HCT116 (cell line): ENCODE measurements at regions not wholly inside any gene's neighbourhood (a gene's known extent, or its start where the extent isn't known, plus 50 kb on each side); places are given as distances from the start of the nearest gene placed in this dataset.
"Not testable (repeated sequence)": the region's sequence is repeated elsewhere in the genome, so short reads cannot be mapped to it uniquely, and the experiment has no call there.

Experiments
- ATAC-seq: fragments of 200-7000 bp; cut with Tn5 transposase; 2 replicates; pipeline ENCODE4 v1.9.1; 2020; ENCODE audit warnings: mild to moderate bottlenecking, moderate library complexity
- BruUV-seq: library from RNA; stranded (reverse); fragments of 400-500 nt; replicated peaks from 2 replicates; lab custom pipeline; 2021; lab: Mats Ljungman, UMichigan
- CTCF ChIA-PET: fragments of 300-600 bp; sonication (Branson Sonifier 250); formaldehyde crosslinking; loops from one replicate; lab custom pipeline; 2021; ENCODE audit warnings: antibody characterized with exemption; lab: Charles Lee
- POLR2A ChIA-PET: fragments of 300-600, 350-600 bp; sonication (Branson Sonifier 250); formaldehyde crosslinking; loops from one replicate; lab custom pipeline; 2021; ENCODE audit warnings: antibody characterized with exemption; lab: Charles Lee
- RAD21 ChIA-PET, 2 experiments: fragments of 300-600 bp; sonication (Branson Sonifier 250); formaldehyde crosslinking; loops; one replicate each; lab custom pipeline; 2023; ENCODE audit warnings: low total read pairs in 2 of 2; ENCODE audit not compliant: uncharacterized antibody in 2 of 2, unreplicated experiment in 2 of 2, low non-redundant PET in 1 of 2; lab: Charles Lee
- DNase-seq: peaks from one replicate; pipeline ENCODE4 v3.0.0-alpha.2; 2010; ENCODE audit warnings: low read depth, low spot score
- H2AFZ ChIP-seq: fragments of 200-600 bp; shearing (Covaris generic), sonication (generic); 2 replicates; pipeline ENCODE4 v1.6.1; 2017; ENCODE audit warnings: low read depth, mixed run types, mixed read lengths, antibody characterized with exemption, low read length; ENCODE audit not compliant: poor library complexity, severe bottlenecking
- H3K27ac ChIP-seq: 2 replicates; pipeline ENCODE4 v1.5.1; 2012; ENCODE audit warnings: low read depth, low read length
- H3K27me3 ChIP-seq: fragments of 200-600 bp; sonication (generic); 2 replicates; pipeline ENCODE4 v1.6.1; 2016; ENCODE audit warnings: mixed run types, low read length, mixed read lengths; ENCODE audit not compliant: insufficient read depth
- H3K36me3 ChIP-seq, 2 experiments: fragments of 200-500 bp in 1 of 2; fragments of 200-600 bp in 1 of 2; sonication (Bioruptor generic) in 1 of 2; sonication (generic) in 1 of 2; 2 replicates each; pipeline versions ENCODE4 v1.5.1 to v1.6.1; 2014 to 2016; ENCODE audit warnings: low read length in 2 of 2, inconsistent platforms in 1 of 2, mixed read lengths in 1 of 2, mixed run types in 1 of 2; ENCODE audit not compliant: insufficient read depth in 2 of 2, control insufficient read depth in 1 of 2
- H3K4me1 ChIP-seq, 2 experiments: fragments of 200-600 bp in 1 of 2; sonication (generic) in 1 of 2; 2 replicates each; pipeline versions ENCODE4 v1.5.1 to v1.6.1; 2012 to 2017; ENCODE audit warnings: low read length in 2 of 2, inconsistent platforms in 1 of 2, mild to moderate bottlenecking in 1 of 2, mixed read lengths in 1 of 2, mixed run types in 1 of 2, moderate library complexity in 1 of 2; ENCODE audit not compliant: insufficient read depth in 2 of 2, control insufficient read depth in 1 of 2
- H3K4me2 ChIP-seq: fragments of 200-600 bp; sonication (generic); 2 replicates; pipeline ENCODE4 v1.6.1; 2017; ENCODE audit warnings: mixed run types, low read length, mixed read lengths
- H3K4me3 ChIP-seq, 2 experiments: fragments of 200-600 bp in 1 of 2; sonication (generic) in 1 of 2; replicated peaks in 1 of 2; 2 replicates each; pipeline ENCODE4 v1.5.1; 2011 to 2016; ENCODE audit warnings: low read length in 2 of 2, control low read depth in 1 of 2, low read depth in 1 of 2, mild to moderate bottlenecking in 1 of 2, mixed read lengths in 1 of 2, mixed run types in 1 of 2
- H3K79me2 ChIP-seq: fragments of 200-600 bp; sonication (generic); 2 replicates; pipeline ENCODE4 v1.6.1; 2017; ENCODE audit warnings: mild to moderate bottlenecking, mixed run types, low read length, moderate library complexity, mixed read lengths; ENCODE audit not compliant: insufficient read depth
- H3K9ac ChIP-seq: fragments of 200-600 bp; sonication (generic); 2 replicates; pipeline ENCODE4 v1.6.1; 2016; ENCODE audit warnings: low read length, mixed read lengths
- H3K9me2 ChIP-seq: fragments of 200-600 bp; sonication (generic), shearing (Covaris generic); 2 replicates; pipeline ENCODE4 v1.6.1; 2017; ENCODE audit warnings: mixed run types, mild to moderate bottlenecking, moderate library complexity; ENCODE audit not compliant: insufficient read depth
- H3K9me3 ChIP-seq, 2 experiments: fragments of 200-500 bp in 1 of 2; fragments of 200-600 bp in 1 of 2; sonication (Bioruptor generic) in 1 of 2; sonication (generic) in 1 of 2; 2 replicates each; pipeline ENCODE4 v1.6.1; 2014 to 2017; ENCODE audit warnings: low read length in 2 of 2, mixed read lengths in 2 of 2, inconsistent platforms in 1 of 2, low read depth in 1 of 2, mild to moderate bottlenecking in 1 of 2, mixed run types in 1 of 2, moderate library complexity in 1 of 2; ENCODE audit not compliant: control insufficient read depth in 1 of 2, insufficient read depth in 1 of 2
- H4K20me1 ChIP-seq: fragments of 200-600 bp; sonication (generic), shearing (Covaris generic); 2 replicates; pipeline ENCODE4 v1.6.1; 2017; ENCODE audit warnings: mixed run types, mild to moderate bottlenecking, moderate library complexity; ENCODE audit not compliant: insufficient read depth
- intact Hi-C: fragments of 100-400 bp; cut with micrococcal nuclease; formaldehyde crosslinking; loops from 2 replicates; pipeline ENCODE4 v1.10.0; 2022

- H3K4me2 ChIP-seq, H3K27me3 ChIP-seq, RAD21 ChIA-PET, POLR2A ChIA-PET, H3K9ac ChIP-seq, H2AFZ ChIP-seq, DNase-seq, ATAC-seq, H3K36me3 ChIP-seq, CTCF ChIA-PET, H3K4me3 ChIP-seq, intact Hi-C loops, H3K79me2 ChIP-seq, H3K27ac ChIP-seq, H4K20me1 ChIP-seq, H3K9me2 ChIP-seq, BruUV-seq, H3K9me3 ChIP-seq: not testable (repeated sequence)
- H3K4me1 ChIP-seq = peaks cover 0 to 26% of the 10 kb centered on the region in 2 experiments; a peak in 2 of 4 replicates
Measured at GRCh38 chr16:88153516-88153915, 202.3 kb downstream of the BANP start.

- BruUV-seq, H3K36me3 ChIP-seq, RAD21 ChIA-PET: not testable (repeated sequence)
Measured at GRCh38 chr16:88154886-88155285, 203.7 kb downstream of the BANP start.

GRCh38 chr16:88155681-88156080, 204.4 kb downstream of the BANP start:
- DNase-seq, H3K4me2 ChIP-seq, H3K9me3 ChIP-seq, H3K9ac ChIP-seq, H3K36me3 ChIP-seq, BruUV-seq, RAD21 ChIA-PET, H3K27ac ChIP-seq, POLR2A ChIA-PET, H3K4me3 ChIP-seq, H3K79me2 ChIP-seq, ATAC-seq, H3K9me2 ChIP-seq, H2AFZ ChIP-seq, intact Hi-C loops, H3K27me3 ChIP-seq, H4K20me1 ChIP-seq, CTCF ChIA-PET: not testable (repeated sequence)
- peaks cover 0 to 11% of the 10 kb centered on the region in 2 experiments; a peak in 2 of 4 replicates for H3K4me1 ChIP-seq

More at GRCh38 chr16:88154886-88155285, 203.7 kb downstream of the BANP start:
- ATAC-seq, intact Hi-C loops, POLR2A ChIA-PET, H3K9ac ChIP-seq, H4K20me1 ChIP-seq, H3K27me3 ChIP-seq, H3K4me3 ChIP-seq, H3K4me2 ChIP-seq, H3K27ac ChIP-seq, DNase-seq, H2AFZ ChIP-seq, H3K9me2 ChIP-seq, CTCF ChIA-PET, H3K9me3 ChIP-seq, H3K79me2 ChIP-seq: not testable (repeated sequence)
- H3K4me1 ChIP-seq = peaks cover 0 to 19% of the 10 kb centered on the region in 2 experiments; a peak in 2 of 4 replicates

- POLR2A ChIA-PET, H2AFZ ChIP-seq, H3K9me2 ChIP-seq, H3K27me3 ChIP-seq, H3K4me1 ChIP-seq, intact Hi-C loops, H3K4me2 ChIP-seq, H3K36me3 ChIP-seq, H3K79me2 ChIP-seq, H4K20me1 ChIP-seq, H3K9me3 ChIP-seq, H3K9ac ChIP-seq, H3K27ac ChIP-seq, CTCF ChIA-PET, DNase-seq, BruUV-seq, RAD21 ChIA-PET, H3K4me3 ChIP-seq, ATAC-seq: not testable (repeated sequence)
Measured at GRCh38 chr16:88156640-88157283, 205.5 kb downstream of the BANP start.
